HG03064 (cell line): ENCODE measurements at regions not wholly inside any gene's neighbourhood (a gene's known extent, or its start where the extent isn't known, plus 50 kb on each side); places are given as distances from the start of the nearest gene placed in this dataset.
A peak's percentile ranks its signal among the peaks of the same experiment; 100 is the strongest.

Source experiments
- ATAC-seq: cut with Tn5 transposase; IDR thresholded peaks from one replicate; pipeline ENCODE4 v1.9.1; 2021; ENCODE audit warnings: low read depth; ENCODE audit not compliant: unreplicated experiment

DNA sequence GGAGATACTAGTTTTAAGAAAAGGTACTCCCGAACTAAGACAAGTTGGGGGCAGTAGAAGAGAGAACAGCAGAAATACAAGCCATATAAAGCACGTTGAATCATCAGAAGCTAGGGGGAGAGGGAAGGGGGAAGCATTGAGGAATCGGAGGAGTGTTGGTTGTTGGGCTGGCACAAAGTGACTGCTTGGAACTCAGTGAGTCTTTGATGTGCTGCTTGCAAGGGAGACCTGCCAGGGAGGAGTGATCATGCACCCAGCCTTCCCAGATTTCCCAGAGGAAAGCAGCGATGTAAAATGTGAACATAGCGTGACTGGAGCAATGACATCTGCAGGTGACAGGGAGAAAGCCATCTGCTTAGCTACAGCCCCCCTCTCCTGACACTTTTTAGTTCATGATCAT lies 192.4 kb upstream of the IL12A start:
- no peak for ATAC-seq

DNA sequence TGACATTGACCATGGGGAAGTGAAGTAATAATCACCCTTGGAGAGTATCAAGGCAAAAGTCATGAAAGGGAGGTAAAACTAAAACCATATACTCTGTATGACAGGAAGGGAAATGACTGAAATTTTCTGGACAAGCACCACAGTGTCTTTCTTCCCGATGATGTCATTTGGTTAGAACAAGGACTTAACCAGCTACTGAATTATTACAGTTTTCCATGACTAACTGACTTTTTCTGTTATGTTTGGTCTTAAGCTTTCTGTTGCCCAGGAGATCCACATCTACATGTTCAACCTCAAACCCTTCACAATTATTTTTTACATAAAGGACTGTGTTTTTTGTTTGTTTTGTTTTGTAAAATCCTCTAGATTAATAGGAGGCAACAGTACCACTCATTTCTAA lies 191.9 kb upstream of the IL12A start:
- no peak for ATAC-seq

- ATAC-seq: no peak
Measured at GRCh38 chr3:159797771-159798170, 190.9 kb upstream of the IL12A start.

- ATAC-seq: no peak
Measured at GRCh38 chr3:159798951-159799350, 189.7 kb upstream of the IL12A start.

GRCh38 chr3:159800434-159801155 lies 188.0 kb upstream of the IL12A start:
- ATAC-seq: no peak

GRCh38 chr3:159802864-159803263 lies 185.8 kb upstream of the IL12A start:
- ATAC-seq: no peak

- no peak for ATAC-seq
Measured at GRCh38 chr3:159803459-159803858, 185.2 kb upstream of the IL12A start.

DNA sequence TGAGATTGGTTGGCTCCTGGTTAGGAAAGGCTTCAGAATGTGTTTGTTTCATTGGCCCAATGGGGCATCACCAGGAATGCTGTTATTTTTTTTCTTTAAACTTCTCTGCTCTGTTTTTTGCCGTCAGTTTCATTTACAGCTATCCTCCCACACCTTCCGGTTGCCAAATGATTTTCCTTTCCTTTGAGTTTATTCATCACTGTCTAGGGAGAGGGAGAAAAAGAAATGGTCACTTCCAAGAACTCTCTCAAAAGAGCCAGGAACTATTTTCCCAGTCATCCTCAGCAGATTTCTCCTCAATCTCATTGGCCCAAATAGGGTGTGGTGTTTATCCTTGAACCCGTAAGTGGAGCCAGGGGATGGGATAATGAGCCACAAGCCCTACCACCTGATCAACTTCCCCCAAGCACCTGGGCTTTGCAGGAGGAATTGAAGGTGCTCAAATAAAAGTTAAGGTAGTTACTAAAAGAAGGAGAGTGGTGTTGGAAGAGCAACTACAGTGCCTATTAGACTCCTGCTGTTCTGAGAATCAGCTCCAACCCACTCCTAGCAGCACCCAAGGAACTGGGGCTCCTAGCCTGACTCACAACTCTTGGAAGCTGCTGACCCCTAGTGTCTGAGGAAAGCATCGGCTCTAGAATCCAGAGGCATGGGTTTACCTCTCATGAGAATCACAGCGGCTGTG lies 183.8 kb upstream of the IL12A start:
- peak; percentile 87 for ATAC-seq

DNA sequence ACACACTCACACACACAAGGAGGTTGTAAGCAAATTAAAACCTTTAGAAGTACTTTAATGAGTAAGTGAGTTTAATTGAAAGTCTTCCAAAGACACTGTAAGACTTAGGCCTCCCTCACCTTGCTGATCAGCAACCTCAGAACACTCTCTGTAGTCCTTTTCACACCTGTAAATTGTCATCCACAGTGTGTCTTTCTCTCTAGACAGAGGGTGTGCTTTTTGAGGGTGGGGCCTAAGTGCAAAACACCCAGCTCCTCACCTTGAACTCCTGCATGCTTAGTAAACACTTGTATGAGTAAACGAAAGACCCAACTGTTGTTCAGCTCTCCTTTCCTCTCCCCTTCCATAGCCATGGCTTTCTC lies 183.2 kb upstream of the IL12A start:
- no peak for ATAC-seq

DNA sequence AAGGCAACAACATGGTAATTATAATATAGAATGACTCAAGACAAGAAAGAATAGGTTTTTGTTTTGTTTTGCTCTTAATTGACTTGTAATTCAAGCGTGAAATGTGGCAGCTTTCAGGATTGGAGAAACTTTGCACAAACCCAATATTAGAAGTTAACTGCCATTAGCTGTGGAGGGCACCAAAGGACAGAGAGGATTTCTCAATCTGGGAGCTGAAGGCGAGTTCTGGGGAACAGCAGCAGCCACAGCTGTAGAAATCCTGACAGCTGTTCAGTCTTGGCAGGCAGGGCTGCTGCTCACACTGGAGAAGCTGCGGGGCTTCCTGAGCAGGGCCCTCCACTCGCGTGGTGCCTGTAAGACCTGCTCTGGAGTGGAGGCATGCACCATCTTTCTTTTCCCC lies 182.2 kb upstream of the IL12A start:
- ATAC-seq: no peak

- ATAC-seq: no peak
Measured at GRCh38 chr3:159807137-159808040, 181.2 kb upstream of the IL12A start.

- no peak for ATAC-seq
Measured at GRCh38 chr3:159813822-159814531, 174.7 kb upstream of the IL12A start.

GRCh38 chr3:159816512-159816911 lies 172.1 kb upstream of the IL12A start:
- no peak for ATAC-seq

DNA sequence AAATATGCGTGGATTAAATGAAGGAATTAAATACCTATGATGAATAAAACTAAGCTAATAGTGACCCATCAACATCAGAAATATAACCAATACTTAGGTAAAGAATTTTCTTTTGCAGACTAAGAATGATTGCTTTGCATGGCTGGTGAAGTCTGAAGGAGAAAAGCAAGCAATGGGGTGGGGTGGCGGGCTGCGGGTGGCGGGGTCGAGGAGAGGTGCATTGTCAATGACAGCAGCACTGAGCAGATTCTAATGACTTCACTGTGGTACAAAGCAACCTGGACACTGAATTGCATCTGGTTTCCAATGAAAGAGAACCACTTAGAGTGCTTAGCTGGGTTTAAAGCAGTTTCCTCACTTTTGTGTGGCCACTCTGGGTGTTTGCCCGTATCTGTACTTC lies 171.5 kb upstream of the IL12A start:
- no peak for ATAC-seq

- no peak for ATAC-seq
Measured at GRCh38 chr3:159817571-159817970, 171.1 kb upstream of the IL12A start.

DNA sequence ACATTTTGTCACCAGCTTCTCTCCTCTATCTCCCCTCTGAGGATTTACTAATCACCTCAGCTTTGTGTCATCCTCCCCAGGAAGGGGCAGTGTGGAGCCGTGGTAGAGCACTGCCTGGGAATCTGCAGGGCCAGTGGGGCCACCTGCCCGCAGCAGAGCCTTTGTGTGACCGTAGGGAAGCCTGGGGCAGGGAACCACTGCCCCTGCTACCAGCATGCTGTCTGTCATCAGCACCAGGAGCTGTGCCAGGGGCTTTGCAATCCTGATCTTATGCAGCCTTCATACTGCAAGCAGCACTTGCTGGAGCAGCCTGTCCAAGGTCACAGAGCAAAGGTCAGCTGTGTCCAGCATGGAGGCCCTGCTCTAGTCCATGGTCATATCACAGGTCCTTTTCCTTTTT lies 170.2 kb upstream of the IL12A start:
- no peak for ATAC-seq

DNA sequence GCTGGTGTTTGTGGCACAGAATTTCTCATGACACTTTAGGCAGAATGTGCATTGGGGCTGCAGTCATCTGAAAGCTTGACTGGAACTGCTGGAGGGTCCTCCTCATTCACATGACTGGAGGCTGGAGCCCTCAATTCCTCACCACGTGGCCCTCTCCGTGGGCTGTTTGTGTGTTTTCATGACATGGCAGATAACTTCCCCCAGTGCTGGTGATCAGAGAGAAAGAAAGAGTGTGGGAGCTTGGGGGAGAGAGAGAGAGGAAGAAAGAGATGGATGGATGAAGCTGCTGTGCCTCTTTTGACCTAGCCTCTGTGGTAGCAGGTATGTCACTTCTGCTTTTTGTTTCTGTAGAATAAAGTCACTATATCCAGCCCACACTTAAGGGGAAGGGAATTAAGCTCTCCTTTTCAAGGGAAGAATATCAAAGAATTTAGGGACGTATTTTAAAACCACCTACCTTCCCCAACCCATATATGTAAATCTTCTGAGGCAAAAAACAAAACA lies 169.6 kb upstream of the IL12A start:
- no peak for ATAC-seq

GRCh38 chr3:159819676-159820075 lies 169.0 kb upstream of the IL12A start:
- no peak for ATAC-seq

DNA sequence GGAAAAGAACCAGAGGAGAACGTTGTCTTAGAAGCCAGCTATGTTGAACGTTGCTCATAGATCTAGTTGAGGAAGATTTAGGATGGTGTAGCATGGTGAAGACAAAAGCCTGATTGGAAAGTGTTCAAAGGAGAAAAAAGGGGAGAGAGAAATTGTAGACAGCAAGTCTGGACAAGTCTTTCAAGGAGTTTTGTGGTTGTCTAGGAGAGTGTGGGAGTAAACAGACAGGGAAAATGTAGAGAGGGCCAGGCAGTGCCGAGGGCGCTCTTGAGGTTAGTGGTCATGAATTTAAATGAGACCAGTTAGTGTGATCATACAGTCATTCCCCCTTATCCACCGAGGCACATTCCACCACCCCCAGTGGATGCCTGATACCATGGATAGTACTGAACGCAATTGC lies 167.5 kb upstream of the IL12A start:
- no peak for ATAC-seq

DNA sequence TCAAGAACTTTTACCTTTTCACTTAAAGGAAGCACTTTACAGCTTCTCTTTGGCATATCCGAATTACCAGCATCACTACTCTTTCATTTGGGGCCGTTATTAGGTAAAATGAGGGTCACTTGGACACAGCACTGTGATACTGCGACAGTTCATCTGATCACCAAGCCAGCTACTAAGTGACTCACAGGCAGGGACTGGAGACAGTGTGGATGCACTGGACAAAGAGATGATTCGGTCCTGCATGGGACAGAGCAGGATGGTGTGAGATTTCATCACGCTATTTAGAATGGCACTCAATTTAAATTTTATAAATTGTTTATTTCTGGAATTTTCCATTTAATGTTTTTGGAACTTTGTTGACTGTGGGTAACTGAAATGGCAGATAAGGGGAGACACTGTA lies 166.9 kb upstream of the IL12A start:
- no peak for ATAC-seq

- no peak for ATAC-seq
Measured at GRCh38 chr3:159823780-159824179, 164.9 kb upstream of the IL12A start.
